ENCODE measurements at regions not wholly inside any gene's neighbourhood (a gene's known extent, or its start where the extent isn't known, plus 50 kb on each side); places are given as distances from the start of the nearest gene placed in this dataset.

- DNase-seq (ENCODE audit: low spot score): no peak
Measured at GRCh38 chr10:29163746-29164145, 125.1 kb upstream of the LYZL1 start.

- no peak for DNase-seq (ENCODE audit: low spot score)
Measured at GRCh38 chr10:29166713-29167112, 122.2 kb upstream of the LYZL1 start.

DNA sequence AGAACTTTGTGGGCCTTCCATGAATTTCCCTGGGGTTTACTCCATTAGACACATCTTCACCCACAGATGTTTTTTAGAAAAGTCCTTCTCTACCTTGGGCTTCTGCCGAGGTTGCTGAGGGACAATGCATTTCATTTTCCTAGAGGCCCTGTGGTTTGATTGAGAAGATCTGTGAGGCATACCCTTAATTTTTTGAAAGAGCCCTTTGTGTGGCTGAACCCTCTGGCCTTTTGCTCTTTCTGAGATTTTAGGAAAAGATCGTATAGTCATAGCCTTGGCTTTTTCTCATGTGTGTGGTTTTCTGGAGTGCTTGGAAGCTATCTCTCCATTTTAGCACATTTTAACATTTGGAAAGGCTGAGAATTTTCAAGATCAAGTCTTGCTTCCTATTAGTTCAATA lies 119.8 kb upstream of the LYZL1 start:
- no peak for DNase-seq (ENCODE audit: low spot score)

GRCh38 chr10:29171717-29172116 lies 117.2 kb upstream of the LYZL1 start:
- no peak for DNase-seq (ENCODE audit: low spot score)

- DNase-seq (ENCODE audit: low spot score): peak; percentile 10
Measured at GRCh38 chr10:29174389-29174788, 114.5 kb upstream of the LYZL1 start.

DNA sequence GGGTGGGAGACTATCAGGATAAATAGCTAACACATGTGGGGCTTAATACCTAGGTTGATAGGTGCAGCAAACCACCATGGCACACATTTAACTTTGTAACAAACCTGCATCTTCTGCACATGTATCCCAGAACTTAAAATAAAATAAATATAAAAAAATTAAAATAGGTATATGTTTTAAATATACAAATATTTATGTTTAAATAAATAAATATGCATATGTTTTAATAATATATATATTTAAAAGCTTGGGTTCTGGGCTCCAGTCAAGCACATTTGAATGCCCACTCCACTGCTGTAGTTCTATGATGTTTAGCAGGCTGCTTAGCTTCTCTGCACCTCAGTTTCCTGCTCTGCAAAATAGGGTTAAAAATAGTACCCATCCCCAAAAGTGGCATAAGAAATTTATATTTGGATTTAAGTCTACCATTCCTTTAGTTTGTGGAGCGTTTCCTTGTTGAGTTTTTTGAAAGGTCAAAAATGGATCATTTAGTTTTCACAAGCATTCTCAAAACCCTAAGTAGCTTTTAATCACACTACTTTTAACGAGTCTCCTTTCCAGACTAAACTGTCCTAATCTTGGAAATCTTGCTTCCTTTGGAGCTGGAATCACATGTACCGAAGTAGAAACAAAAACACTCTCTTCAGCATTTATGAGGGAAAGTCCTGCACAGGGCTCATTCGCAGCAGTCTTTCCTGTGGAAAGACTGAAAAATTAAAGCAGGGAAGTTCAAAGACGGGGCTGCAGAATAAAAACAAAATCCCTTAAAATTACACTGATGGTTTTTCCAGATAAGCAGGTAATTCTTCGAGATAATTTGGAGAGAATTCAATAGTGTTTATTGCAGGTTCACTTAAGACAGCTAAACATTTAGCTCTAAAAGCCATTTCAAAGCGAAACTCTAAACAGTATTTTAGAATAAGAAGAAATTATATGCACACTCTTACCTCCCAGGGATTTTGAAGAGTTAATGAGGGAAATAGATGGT lies 111.7 kb upstream of the LYZL1 start:
- no peak for DNase-seq (ENCODE audit: low spot score)

GRCh38 chr10:29181936-29182335 lies 106.9 kb upstream of the LYZL1 start:
- no peak for DNase-seq (ENCODE audit: low spot score)

DNA sequence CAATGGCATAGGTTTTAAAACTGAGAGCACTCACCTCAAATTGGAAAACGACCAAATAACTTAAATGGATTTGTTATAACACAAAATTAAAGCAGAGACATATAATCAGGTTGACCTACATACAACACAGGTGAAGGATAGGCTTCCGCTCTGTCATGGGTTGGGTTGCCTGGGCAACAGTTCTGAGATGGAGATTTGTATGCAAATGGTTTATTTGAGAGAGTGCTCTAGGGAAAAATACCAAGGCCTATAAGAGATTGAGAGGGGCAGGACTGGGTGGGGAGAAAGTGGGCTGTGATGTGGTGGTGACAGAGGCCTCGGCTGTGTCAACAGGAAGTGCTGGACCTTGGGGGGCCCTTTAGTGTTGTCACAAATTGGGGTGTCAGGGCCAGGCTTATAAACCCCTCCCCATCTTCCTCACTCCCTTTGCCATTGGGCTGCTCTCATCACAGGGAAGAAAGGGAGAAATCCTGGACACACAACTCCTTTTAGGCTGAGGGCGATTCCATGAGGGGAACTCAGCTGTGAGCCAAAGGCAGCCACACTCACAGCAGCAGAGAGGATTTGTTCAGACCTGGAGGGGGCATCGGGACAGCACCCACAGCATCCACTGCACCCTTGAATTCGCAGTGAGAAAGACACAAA lies 105.4 kb upstream of the LYZL1 start:
- DNase-seq (ENCODE audit: low spot score): no peak

- DNase-seq (ENCODE audit: low spot score): no peak
Measured at GRCh38 chr10:29184205-29185000, 104.5 kb upstream of the LYZL1 start.

DNA sequence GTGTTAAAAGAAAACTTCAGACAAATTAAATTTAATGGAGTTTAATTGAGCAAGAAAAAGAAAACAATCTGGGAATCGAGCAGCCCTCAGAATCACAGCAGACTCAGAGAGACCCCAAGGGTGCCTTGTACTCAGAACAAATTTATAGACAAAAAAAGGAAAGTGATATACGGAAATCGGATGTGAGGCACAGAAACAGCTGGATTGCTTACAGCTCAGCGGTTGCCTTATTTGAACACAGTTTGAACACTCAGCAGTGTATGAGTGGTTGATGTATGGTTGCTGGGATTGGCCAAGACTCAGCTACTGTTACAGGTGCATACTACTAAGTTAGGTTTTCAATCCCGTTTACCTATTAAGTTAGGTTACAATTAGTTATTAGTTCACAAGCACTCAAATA lies 103.8 kb upstream of the LYZL1 start:
- no peak for DNase-seq (ENCODE audit: low spot score)

- no peak for DNase-seq (ENCODE audit: low spot score)
Measured at GRCh38 chr10:29186221-29186620, 102.6 kb upstream of the LYZL1 start.

DNA sequence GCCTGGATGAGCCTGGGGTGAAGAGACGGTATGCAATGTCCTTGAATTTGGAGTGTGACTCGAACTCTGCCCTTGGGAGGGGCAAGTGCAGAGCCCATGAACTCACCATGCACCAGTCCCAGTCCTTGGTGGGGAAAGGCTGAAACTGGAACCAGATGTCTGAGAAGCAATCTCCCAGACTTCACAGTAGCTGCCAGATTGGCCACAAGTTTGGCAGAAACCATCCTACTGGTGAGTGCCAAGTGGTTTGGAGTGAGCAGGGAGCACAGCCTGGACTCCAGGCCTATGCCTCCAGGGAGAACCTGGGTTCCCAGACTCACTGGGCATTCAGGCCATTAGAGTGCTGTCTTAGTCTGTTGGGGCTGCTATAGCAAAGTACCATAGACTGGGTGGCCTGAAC lies 99.6 kb upstream of the LYZL1 start:
- no peak for DNase-seq (ENCODE audit: low spot score)

DNA sequence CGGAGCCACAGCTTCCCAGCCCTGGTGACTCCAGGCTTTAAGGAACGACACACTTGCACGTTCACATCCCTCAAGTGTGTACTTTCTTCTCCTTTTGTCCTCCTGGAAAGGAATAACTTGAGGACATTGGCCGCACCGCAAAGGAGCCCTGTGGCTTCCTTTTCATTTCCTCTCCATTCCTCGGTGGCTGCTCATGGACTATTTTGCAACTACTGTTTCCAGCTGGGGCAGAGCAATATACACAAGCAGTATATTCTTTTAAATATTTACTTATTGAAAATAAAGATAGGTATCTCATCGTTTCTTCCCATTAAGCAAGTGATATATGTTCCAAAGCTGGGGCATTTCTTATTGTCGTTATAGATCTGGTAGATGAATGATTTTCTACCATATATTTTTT lies 97.2 kb upstream of the LYZL1 start:
- no peak for DNase-seq (ENCODE audit: low spot score)

DNA sequence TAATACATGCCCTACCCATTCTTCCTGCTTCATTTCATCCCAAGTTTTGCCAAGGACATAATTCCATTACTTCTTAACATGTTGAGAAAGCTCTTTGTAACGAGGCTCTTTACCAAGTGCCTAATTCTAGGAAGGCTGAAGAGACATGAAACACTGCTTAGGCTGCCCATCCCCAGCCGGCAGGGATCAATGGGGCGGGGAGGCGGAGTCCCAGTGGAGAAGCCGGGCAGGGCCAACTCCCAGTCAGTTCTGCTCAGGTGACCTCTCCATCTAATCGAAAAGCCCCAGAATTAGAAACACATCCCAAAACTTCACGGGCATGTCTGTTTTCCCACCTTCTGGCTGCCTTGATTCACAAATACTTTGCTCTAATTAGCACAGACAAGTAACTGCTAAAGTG lies 89.5 kb upstream of the LYZL1 start:
- no peak for DNase-seq (ENCODE audit: low spot score)

DNA sequence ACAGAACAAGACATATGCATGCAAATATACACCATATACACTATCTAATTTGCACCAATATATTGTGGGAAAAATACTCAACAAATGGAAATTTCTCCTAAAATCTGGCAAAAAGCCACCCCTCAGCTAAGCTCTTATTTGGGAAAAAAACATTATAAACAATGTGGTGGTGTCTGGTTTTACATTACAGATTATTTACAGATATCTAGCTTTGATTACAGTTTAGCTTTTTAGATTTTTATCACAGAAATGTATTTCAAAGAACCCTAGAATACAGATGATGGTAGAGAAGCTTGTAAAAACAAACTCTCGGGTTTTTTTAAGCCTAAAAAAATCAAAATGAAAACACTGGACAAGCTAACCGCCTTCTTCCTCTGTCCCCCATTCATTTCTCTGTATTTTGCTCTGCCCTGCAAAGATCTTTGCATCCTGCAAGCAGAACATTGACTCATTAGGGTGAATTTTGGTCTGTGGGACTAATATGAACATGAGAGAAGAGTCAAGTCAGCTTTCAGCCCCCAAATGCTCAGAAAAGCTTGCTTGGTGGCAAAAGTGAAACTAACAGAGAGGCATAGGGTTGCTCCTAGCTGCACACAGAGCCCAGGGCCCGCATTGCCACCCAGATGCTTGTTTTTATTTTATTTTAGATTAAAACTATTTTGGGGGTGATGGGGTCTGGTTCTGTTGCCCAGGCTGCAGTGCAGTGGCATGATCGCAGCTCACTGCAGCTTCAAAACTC lies 88.8 kb upstream of the LYZL1 start:
- DNase-seq (ENCODE audit: low spot score): no peak

GRCh38 chr10:29202386-29202940 lies 86.4 kb upstream of the LYZL1 start:
- DNase-seq (ENCODE audit: low spot score): no peak

DNA sequence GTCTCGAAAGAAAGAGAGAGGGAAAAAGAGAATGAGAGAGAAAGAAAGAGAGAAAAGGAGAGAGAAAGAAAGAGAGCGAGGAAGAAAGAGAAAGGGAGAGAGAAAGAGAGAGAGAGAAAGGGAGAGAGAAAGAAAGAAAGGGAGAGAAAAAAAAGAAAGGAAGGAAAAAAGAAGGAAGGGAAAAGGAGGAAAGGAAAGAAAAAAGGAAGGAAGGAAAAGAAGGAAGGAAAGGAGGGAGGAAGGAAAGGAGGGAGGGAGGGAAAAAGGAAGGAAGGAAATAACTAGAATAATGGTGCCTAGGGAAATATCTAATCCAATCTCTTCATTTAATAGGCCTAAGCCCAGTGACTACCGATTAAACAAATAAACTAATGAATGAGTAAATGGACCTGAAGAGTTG lies 85.4 kb upstream of the LYZL1 start:
- no peak for DNase-seq (ENCODE audit: low spot score)

DNA sequence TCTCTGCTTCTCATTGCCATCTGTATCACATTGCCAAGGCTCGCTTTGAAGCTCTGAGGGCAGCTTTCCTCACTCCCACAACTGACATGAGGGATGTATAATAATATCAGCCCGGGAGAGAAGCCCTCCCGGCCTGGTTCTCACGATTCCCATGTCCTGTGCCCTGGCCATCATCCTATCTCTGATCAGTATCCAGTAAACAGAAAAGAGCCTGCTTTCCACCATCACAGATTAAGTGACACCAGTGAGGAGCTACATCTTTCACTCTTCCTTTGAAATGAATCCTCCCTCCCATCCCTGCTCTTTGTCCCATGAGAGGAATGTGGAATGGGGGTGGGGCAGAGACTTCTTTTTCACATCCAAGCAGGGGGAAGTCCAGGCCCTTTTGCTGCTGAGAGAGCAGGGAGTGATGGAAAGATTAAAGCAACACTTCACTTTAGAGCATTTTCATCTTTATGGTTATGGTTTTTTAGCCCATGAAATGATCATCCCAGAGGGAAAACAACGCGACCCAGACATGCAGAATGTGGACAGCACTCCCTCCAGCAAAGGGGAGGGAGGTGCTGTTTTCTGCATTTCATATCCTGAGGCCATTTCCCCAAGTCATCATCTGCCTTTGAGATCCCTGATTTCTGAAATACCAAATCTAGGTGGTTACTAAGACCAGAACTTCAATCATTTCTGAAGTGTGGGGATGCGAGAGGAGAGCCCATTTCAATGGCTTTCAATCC lies 84.6 kb upstream of the LYZL1 start:
- DNase-seq (ENCODE audit: low spot score): no peak

DNA sequence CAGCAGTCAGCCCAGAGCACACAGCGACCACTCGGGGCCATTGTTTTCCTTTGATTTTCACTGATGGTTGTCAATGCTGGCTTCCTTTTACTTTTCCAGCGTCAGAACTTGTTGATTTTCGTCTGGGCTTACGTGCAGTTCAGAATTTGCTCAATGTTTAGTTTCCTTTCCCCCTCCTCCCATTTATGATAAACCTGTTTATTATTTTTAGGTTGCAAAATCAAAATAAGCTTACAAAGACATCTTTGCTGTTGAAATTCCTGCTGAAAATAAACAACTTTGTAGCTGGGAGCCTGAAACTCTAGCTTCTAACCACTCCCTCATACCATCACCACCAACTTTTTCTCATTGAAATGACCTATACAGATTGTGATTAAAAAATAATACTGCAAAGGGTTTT lies 83.1 kb upstream of the LYZL1 start:
- DNase-seq (ENCODE audit: low spot score): no peak

DNA sequence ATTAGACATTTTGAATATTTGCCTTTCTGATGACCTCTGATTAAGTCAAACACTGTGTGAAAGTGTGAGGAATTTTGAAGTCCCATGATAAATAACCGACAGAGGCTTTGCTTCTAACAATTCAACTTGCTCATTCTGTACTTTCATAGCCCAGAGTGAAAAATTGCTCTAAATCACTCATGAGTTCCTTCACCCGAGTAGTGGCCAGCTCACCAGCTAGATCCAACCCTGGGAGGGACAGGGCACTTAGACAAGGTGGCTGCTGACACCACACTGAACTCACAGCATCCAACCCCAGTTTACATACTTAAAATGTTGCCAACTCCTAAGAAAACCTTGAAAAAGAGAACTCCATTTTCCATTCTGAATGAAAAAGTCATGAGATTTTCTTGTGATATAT lies 80.0 kb upstream of the LYZL1 start:
- no peak for DNase-seq (ENCODE audit: low spot score)

DNA sequence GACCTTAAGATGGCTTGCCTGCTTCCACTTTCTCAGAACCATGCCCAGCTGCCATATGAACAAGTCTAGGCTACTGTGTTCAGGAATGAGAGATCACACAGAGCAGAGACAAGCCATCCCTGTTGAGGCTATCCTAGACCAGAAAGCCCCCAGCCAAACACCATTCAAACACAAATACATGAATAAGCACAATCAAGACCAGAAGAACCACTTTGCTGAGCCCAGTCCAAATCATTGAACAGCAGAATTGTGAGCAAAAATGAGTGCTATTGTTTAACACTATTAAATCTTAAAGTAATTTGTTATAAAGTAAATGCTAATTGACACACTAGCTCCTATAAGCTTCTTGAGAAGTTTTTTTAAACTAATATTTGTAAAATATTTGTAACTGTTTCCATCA lies 79.0 kb upstream of the LYZL1 start:
- no peak for DNase-seq (ENCODE audit: low spot score)

All from hematopoietic multipotent progenitor cell treated with erythropoietin and hydrocortisone succinate and interleukin-3 and kit ligand, for 17 days (in vitro differentiated cells).